GM12878 (cell line): ENCODE measurements at regions not wholly inside any gene's neighbourhood (a gene's known extent, or its start where the extent isn't known, plus 50 kb on each side); places are given as distances from the start of the nearest gene placed in this dataset.

Experiments used
- ATAC-seq: fragments of 200-7000 bp; cut with Tn5 transposase; 3 replicates; pipeline ENCODE4 v1.9.1; 2020; ENCODE audit warnings: mild to moderate bottlenecking, moderate library complexity
- BruUV-seq: library from RNA; stranded (reverse); fragments of 400-500 nt; replicated peaks from 2 replicates; lab custom pipeline; 2021; lab: Mats Ljungman, UMichigan
- CTCF ChIA-PET: fragments of 300-600 bp; sonication (Branson Sonifier 250); formaldehyde crosslinking; extraction: SDS; loops from one replicate; lab custom pipeline; 2021; ENCODE audit warnings: inconsistent platforms; lab: Yijun Ruan, JAX
- POLR2A ChIA-PET: fragments of 350-600 bp; formaldehyde crosslinking; extraction: SDS; loops from one replicate; lab custom pipeline; 2021; ENCODE audit warnings: inconsistent platforms; lab: Charles Lee
- RAD21 ChIA-PET: fragments of 300-600 bp; sonication (Branson Sonifier 250); formaldehyde crosslinking; loops from one replicate; lab custom pipeline; 2023; ENCODE audit warnings: antibody characterized with exemption; ENCODE audit not compliant: unreplicated experiment; lab: Charles Lee
- SMC1A ChIA-PET: fragments of 300-600 bp; sonication (Branson Sonifier 250); formaldehyde crosslinking; loops from one replicate; lab custom pipeline; 2023; ENCODE audit not compliant: unreplicated experiment, uncharacterized antibody; lab: Charles Lee
- DNase-seq: peaks from one replicate; pipeline ENCODE4 v3.0.0-alpha.2; 2011; ENCODE audit warnings: low read depth, low spot score
- FAIRE-seq: peaks from 3 replicates; lab custom pipeline; 2011; peaks lifted over from hg19 to GRCh38; lab: Jason Lieb, UNC
- H2AFZ ChIP-seq: 2 replicates; pipeline ENCODE4 v1.6.0; 2011; ENCODE audit warnings: low read depth, low read length, control low read depth; ENCODE audit not compliant: control insufficient read depth
- H3K27ac ChIP-seq: 2 replicates; pipeline ENCODE4 v1.5.1; 2011; ENCODE audit warnings: control low read depth; ENCODE audit not compliant: control insufficient read depth, insufficient read depth
- H3K27me3 ChIP-seq, 2 experiments: replicated peaks in 1 of 2; 2 replicates each; pipeline versions ENCODE4 v1.6.0 to v1.6.1; 2011; ENCODE audit warnings: low read length in 1 of 2; ENCODE audit not compliant: control insufficient read depth in 2 of 2, insufficient read depth in 2 of 2
- H3K36me3 ChIP-seq, 2 experiments: 2 replicates each; pipeline ENCODE4 v1.5.1; 2011; ENCODE audit warnings: low read length in 1 of 2; ENCODE audit not compliant: control insufficient read depth in 2 of 2, insufficient read depth in 2 of 2
- H3K4me1 ChIP-seq: 2 replicates; pipeline ENCODE4 v1.6.1; 2011; ENCODE audit warnings: mild to moderate bottlenecking, low read length, moderate library complexity, mixed read lengths; ENCODE audit not compliant: control insufficient read depth, insufficient read depth
- H3K4me2 ChIP-seq: 2 replicates; pipeline ENCODE4 v1.6.0; 2011; ENCODE audit warnings: control low read depth; ENCODE audit not compliant: control insufficient read depth, insufficient read depth
- H3K4me3 ChIP-seq: fragments of 200-600 bp; sonication (generic); 2 replicates; pipeline ENCODE4 v1.5.1; 2016
- H3K79me2 ChIP-seq: 2 replicates; pipeline ENCODE4 v1.6.0; 2011; ENCODE audit warnings: low read length; ENCODE audit not compliant: control insufficient read depth, insufficient read depth
- H3K9ac ChIP-seq: 2 replicates; pipeline ENCODE4 v1.8.0; 2011; ENCODE audit warnings: low read length, control low read depth, mixed read lengths; ENCODE audit not compliant: control insufficient read depth, insufficient read depth
- H3K9me3 ChIP-seq: replicated peaks from 3 replicates; pipeline ENCODE4 v1.5.1; 2011; ENCODE audit warnings: mild to moderate bottlenecking, low read length; ENCODE audit not compliant: control insufficient read depth, insufficient read depth
- H4K20me1 ChIP-seq: 2 replicates; pipeline ENCODE4 v1.6.0; 2011; ENCODE audit not compliant: control insufficient read depth, insufficient read depth
- ASH2L ChIP-seq: fragments of 300-600, 200-600 bp; sonication (generic); IDR thresholded peaks from 2 replicates; pipeline ENCODE4 v1.6.1; 2017; ENCODE audit warnings: low read depth, mild to moderate bottlenecking, borderline replicate concordance
- ATF7 ChIP-seq: fragments of 450-650 bp; IDR thresholded peaks from 2 replicates; pipeline ENCODE4 v1.6.1; 2016; ENCODE audit warnings: low read depth, mild to moderate bottlenecking
- E2F8 ChIP-seq: fragments of 450-650 bp; IDR thresholded peaks from 2 replicates; pipeline ENCODE4 v1.6.1; 2018; ENCODE audit warnings: mild to moderate bottlenecking, low read depth, moderate library complexity; ENCODE audit not compliant: partially characterized antibody
- ETV6 ChIP-seq, 2 experiments: fragments of 450-650 bp in 1 of 2; IDR thresholded peaks in 1 of 2; conservative IDR thresholded peaks in 1 of 2; 2 replicates each; pipeline ENCODE4 v1.6.1; 2014; ENCODE audit warnings: antibody characterized with exemption in 1 of 2, borderline replicate concordance in 1 of 2, low read depth in 1 of 2, mild to moderate bottlenecking in 1 of 2, moderate library complexity in 1 of 2
- MTA2 ChIP-seq: fragments of 450-650 bp; IDR thresholded peaks from 2 replicates; pipeline ENCODE4 v1.6.1; 2016; ENCODE audit warnings: low read depth, mild to moderate bottlenecking, moderate library complexity
- PAX8 ChIP-seq: fragments of 450-650 bp; IDR thresholded peaks from 2 replicates; pipeline ENCODE4 v1.6.1; 2017; ENCODE audit warnings: mild to moderate bottlenecking, moderate library complexity
- PML ChIP-seq: IDR thresholded peaks from 2 replicates; pipeline ENCODE4 v1.6.1; 2012; ENCODE audit warnings: low read length, inconsistent platforms
- PRDM15 ChIP-seq: fragments of 450-650 bp; formaldehyde crosslinking; IDR thresholded peaks from 2 replicates; pipeline ENCODE4 v1.4.0; 2020; ENCODE audit warnings: mild to moderate bottlenecking, moderate library complexity
- SKIL ChIP-seq: fragments of 450-650 bp; IDR thresholded peaks from 2 replicates; pipeline ENCODE4 v1.6.1; 2017; ENCODE audit warnings: mild to moderate bottlenecking, low read depth, inconsistent platforms; ENCODE audit not compliant: poor library complexity, severe bottlenecking
- ZNF207 ChIP-seq: fragments of 450-650 bp; IDR thresholded peaks from 2 replicates; pipeline ENCODE4 v1.6.1; 2014; ENCODE audit warnings: antibody characterized with exemption, mild to moderate bottlenecking, borderline replicate concordance
- WGBS: methylation state at CpG from one replicate; pipeline ENCODE4 v1.1.6; 2016; ENCODE audit warnings: low lambda C conversion rate; ENCODE audit not compliant: insufficient replicate concordance, insufficient coverage; ENCODE audit errors: missing lambda C conversion rate; 5-methylcytosine and 5-hydroxymethylcytosine counted together
- in situ Hi-C: fragments of 300-500 bp; cut with MboI; formaldehyde crosslinking; loops from 9 replicates; pipeline ENCODE4 v1.14.3; 2018; ENCODE audit warnings: mixed read lengths
- intact Hi-C: fragments of 100-400 bp; cut with micrococcal nuclease; formaldehyde crosslinking; loops from one replicate; pipeline ENCODE4 v1.14.2; 2022; ENCODE audit not compliant: unreplicated experiment
- TF ChIP-seq, protein P1 (sequence below): IDR thresholded peaks from 2 replicates; pipeline ENCODE4 v1.6.1; 2012; ENCODE audit warnings: low read length, inconsistent platforms
- TF ChIP-seq, protein P2 (sequence below): fragments of 450-650 bp; IDR thresholded peaks from 2 replicates; pipeline ENCODE4 v1.6.1; 2016; ENCODE audit warnings: mild to moderate bottlenecking

DNA sequence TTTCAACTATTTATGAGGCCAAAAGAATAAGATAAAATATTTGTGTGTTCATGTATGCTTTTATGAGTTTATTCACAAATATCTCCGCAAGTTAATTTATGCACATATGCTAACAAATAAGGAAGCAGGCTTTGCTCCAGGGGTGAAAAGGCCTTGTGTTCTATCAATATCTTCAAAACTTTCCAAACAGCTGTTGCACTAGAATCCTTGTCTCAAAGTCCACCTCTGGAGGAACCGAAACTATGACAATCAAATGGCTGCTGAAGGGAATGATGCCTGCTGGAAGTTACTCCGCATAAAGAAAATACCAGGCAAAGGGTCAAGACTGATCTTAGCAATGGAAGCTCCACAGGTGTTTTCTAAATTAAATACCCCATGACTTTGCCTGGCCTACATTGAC, 145.0 kb upstream of the GHITM start:
- H3K4me2 ChIP-seq, result no peak overlapping the region
- H3K4me3 ChIP-seq, result no peak overlapping the region
- no peaks in the 10 kb centered on the region for H3K9me3 ChIP-seq
- intact Hi-C loops (loop anchor here (5.0 to 10.0 kb wide), 5 partner anchors 77 to 1180 kb away; no protein-coding TSS in a partner anchor), in situ Hi-C loops (no loop called here)
- SMC1A ChIA-PET, result no interaction called here
- H3K9ac ChIP-seq, result no peak overlapping the region
- peaks cover 23% of the 10 kb centered on the region for H3K4me1 ChIP-seq
- POLR2A ChIA-PET, result no interaction called here
- H4K20me1 ChIP-seq, result no peaks in the 10 kb centered on the region
- BruUV-seq, result no TSS peak
- H3K27ac ChIP-seq, result no peak overlapping the region
- no peaks in the 10 kb centered on the region for H3K79me2 ChIP-seq
- WGBS, result 62% methylated on average over 3 of the region's 3 CpGs
- FAIRE-seq, result no peak
- ATAC-seq, result no peak
- no peaks in the 10 kb centered on the region for H3K36me3 ChIP-seq
- H2AFZ ChIP-seq, result no peak overlapping the region
- H3K27me3 ChIP-seq, result peaks cover 0 to 4% of the 10 kb centered on the region in 2 experiments; a peak in 1 of 4 replicates
- no peak for DNase-seq
- RAD21 ChIA-PET, result no interaction called here
- CTCF ChIA-PET, result interaction anchor here (1.2 to 3.4 kb wide), 2 partner anchors 13 to 123 kb away, joined by 3 to 14 read pairs; no protein-coding TSS in a partner anchor
- TF ChIP-seq PRDM15, result no peak
- no peak for TF ChIP-seq ZNF207
- TF ChIP-seq PAX8, result no peak
- TF ChIP-seq MTA2, result no peak
- TF ChIP-seq ETV6 (conservative IDR thresholded peaks at IDR 0.05 in 1 of 2, IDR thresholded peaks at IDR 0.05 in 1 of 2; ENCODE audit: borderline replicate concordance in 1 of 2, low read depth in 1 of 2), result no peak
- no peak for TF ChIP-seq ATF7
- TF ChIP-seq PML, result no peak
- TF ChIP-seq SKIL, result no peak
- TF ChIP-seq ASH2L, result no peak
- TF ChIP-seq, protein P1, sequence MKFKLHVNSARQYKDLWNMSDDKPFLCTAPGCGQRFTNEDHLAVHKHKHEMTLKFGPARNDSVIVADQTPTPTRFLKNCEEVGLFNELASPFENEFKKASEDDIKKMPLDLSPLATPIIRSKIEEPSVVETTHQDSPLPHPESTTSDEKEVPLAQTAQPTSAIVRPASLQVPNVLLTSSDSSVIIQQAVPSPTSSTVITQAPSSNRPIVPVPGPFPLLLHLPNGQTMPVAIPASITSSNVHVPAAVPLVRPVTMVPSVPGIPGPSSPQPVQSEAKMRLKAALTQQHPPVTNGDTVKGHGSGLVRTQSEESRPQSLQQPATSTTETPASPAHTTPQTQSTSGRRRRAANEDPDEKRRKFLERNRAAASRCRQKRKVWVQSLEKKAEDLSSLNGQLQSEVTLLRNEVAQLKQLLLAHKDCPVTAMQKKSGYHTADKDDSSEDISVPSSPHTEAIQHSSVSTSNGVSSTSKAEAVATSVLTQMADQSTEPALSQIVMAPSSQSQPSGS, result no peak
- TF ChIP-seq E2F8, result no peak
- TF ChIP-seq, protein P2, sequence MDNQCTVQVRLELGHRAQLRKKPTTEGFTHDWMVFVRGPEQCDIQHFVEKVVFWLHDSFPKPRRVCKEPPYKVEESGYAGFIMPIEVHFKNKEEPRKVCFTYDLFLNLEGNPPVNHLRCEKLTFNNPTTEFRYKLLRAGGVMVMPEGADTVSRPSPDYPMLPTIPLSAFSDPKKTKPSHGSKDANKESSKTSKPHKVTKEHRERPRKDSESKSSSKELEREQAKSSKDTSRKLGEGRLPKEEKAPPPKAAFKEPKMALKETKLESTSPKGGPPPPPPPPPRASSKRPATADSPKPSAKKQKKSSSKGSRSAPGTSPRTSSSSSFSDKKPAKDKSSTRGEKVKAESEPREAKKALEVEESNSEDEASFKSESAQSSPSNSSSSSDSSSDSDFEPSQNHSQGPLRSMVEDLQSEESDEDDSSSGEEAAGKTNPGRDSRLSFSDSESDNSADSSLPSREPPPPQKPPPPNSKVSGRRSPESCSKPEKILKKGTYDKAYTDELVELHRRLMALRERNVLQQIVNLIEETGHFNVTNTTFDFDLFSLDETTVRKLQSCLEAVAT, result no peak
